Activated CD4-positive, alpha-beta T cell treated with anti-CD3 and anti-CD28 coated beads, Interleukin-2, Interleukin-6, amounts not matched to agents 100 ng/mL and 50 ng/mL, durations not matched to agents 16 hours and 8 hours (primary cell): ENCODE measurements at regions not wholly inside any gene's neighbourhood (a gene's known extent, or its start where the extent isn't known, plus 50 kb on each side); places are given as distances from the start of the nearest gene placed in this dataset.
A peak's percentile ranks its signal among the peaks of the same experiment; 100 is the strongest.

Source experiments
- DNase-seq: peaks from one replicate; pipeline ENCODE4 v3.0.0-alpha.2; 2020

DNA sequence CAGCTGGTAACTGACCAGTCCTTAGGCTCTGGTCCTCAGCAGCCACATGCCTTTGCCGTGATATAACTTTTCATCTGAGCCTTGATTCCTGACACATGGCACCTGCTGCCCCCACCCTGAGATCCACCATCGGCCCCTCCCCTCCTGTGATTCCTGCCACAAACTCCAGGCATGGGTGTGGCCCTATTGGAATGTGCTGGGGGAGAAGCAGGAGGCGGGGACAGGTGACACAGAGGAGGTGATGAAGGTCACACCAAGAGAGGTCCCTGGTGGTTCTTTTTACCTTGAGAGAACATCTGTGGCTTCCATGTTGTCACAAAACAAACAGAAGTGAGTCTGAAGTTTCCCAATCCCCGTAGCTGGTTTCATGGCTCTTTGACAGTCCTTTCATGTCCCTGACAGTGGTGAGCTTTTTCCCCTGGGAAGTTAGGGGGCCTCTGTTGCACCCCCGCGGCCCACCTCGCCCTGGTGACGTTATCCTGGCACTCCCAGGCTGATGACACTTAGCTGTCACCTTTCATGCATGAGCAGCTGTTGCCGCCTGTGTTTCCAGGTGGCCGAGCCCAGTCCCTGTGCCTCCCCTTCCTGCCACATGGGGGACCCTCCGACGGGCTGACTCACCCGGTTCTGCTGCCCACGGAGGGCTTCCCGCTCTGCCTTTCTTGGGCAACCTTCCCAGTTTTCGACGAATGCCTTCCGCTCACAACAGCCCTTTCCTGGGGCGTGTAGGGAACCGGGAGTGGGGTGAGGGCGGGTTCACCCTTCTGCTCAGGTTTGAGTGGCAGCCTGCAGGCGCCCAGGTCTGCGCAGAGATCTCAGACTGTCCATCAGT, 66.3 kb upstream of the GLI2 start:
- DNase-seq, result no peak

- DNase-seq, result no peak
Observed at GRCh38 chr2:120669971-120670370, 65.7 kb upstream of the GLI2 start.

DNA sequence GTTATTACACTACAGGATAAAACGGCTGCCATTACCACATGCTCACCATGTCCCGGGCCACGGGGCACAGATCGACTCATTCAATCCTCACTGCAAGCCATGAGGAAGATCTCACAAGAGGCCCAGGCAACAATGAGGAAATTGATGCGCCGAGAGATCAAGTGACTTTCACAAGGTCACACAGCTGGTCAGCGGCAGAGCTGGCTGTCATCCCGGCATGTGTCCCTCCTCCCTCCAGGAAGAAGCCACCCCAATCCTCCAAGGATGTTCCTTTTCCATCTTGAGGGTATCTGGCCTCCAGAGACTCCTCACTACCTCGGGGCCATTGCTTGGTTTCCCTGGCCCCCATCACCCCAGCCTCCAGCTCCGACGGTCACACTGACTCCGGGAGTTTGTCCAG, 65.3 kb upstream of the GLI2 start:
- no peak for DNase-seq

GRCh38 chr2:120670771-120671480, 64.7 kb upstream of the GLI2 start:
- DNase-seq, result no peak

GRCh38 chr2:120672526-120673204, 63.0 kb upstream of the GLI2 start:
- no peak for DNase-seq

GRCh38 chr2:120673205-120673550, 62.5 kb upstream of the GLI2 start:
- no peak for DNase-seq

- DNase-seq, result no peak
Observed at GRCh38 chr2:120673571-120674061, 62.1 kb upstream of the GLI2 start.

DNA sequence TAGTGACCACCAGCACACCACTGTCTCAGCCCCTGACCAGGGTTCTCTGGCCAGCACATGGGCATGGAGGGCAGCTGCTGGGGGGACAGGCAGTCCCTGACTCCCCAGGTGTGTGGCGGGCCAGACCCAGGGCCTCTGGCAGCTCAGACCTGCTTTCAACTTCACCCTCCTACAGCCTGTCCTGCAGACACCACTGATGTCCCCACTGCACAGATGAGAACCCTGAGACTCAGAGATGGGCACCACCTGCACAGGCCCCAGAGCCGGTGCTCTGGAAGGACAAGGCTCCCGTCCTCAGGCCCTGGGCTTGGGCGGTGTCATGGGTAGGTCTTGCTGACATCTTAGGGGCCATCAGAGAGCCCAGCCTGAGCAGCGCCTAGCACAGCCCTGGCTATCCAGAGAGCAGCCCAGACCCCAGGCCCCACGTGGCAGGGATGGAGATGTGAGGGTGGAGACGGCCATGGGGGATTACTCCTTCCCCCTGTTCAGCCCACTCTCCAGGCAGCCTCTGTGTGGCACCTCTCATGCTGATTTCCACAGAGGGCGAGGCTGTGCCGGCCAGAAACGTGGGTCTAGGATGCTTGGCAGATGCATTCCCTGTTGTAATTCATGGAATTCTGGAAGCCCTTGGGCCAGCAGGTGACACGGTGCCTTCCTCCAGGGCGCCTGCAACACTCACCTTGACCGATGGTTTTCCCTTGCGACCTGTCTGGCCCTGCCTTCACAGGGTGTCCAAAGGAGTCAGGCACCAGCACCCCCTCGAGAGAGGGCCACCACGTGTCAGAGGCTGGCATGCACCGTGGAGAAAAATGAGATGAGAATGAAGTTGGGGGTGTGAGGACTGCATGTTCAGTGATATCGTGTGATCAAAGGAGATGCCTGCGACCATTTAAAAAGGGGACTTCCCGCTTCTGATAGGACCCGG, 61.2 kb upstream of the GLI2 start:
- DNase-seq, result no peak

DNA sequence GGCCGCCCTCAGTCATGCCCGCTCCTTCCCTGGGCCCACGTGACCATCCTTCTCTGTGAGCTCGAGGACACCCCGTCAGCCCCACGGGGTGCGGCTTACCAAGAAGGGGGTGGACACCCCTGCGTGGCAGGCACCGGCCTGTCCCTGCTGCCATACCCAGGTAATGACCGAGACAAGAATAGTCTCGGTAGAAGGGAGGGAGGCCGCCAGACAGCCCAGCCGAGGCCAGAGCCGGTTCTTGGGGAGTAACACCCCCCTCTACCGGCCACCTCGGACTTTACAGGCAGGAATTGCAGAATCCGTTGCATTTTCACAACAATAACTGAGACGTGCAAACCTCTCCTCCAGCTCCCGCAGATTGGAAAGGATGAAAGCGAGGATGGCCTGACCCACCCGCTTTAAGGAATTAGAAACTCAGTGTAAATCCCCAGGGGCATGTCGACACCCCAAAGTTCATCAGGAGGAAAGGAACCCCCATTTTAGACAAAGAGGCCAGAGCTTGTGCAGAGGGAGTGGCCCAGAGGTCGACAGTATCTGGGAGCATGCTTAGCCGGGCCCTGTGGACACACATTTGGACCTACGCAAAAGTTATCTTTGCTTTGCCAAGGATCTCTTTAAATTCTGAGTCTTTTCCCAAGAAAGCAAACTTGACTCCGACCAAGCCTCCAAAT, 60.1 kb upstream of the GLI2 start:
- DNase-seq, result peak; percentile 53

- no peak for DNase-seq
Observed at GRCh38 chr2:120677221-120677620, 58.4 kb upstream of the GLI2 start.

GRCh38 chr2:120677696-120678247, 57.9 kb upstream of the GLI2 start:
- no peak for DNase-seq

DNA sequence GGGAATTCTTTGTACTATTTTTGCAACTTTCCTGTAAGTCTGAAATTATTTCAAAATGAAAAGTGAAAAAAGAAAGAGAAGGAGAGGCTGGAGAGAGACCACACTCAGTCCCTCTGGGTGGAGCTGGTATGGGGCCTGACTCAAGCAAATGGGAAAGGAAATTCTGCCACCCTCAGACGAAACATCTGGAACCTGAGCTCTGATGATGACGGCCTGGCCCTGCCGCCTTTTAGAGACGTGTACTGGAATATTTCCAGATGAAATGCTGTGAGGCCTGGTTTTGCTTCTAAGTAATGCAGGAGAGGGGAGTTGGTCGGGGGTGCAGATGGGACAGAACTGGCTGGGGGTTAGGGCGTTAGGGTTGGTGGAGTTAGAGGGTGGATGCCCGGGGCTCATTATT, 57.4 kb upstream of the GLI2 start:
- DNase-seq, result no peak

GRCh38 chr2:120678926-120679325, 56.7 kb upstream of the GLI2 start:
- DNase-seq, result no peak

- no peak for DNase-seq
Observed at GRCh38 chr2:120679526-120679925, 56.1 kb upstream of the GLI2 start.

DNA sequence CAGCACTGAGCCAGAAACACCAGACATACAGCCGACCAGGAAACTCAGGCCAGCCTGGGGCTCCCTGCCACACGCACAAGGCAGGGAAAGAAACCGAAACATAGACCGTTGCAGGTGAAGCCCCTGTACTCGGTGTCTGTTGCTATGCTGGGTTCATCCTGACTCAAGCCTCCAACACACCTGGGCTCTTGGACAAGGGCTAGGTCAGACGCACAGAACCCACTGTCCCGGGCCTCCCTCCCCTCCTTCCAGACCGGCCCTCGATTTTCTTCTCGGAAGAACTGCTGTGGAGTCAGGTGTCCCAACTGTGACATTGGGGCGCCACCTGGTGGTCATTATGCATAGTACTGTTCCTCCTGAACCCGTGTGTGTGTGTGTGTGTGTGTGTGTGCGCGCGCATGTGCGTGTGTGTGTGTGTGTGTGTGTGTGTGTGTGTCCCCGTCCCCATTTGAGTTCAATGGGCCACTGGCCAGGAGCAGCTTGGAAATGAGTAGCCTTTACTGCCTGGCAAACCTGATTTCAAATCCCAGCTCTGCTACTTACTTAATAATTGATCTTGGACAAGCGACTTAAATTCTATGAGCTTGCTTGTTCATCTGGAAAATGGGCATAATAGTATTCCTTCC, 55.4 kb upstream of the GLI2 start:
- peak; percentile 80 for DNase-seq

DNA sequence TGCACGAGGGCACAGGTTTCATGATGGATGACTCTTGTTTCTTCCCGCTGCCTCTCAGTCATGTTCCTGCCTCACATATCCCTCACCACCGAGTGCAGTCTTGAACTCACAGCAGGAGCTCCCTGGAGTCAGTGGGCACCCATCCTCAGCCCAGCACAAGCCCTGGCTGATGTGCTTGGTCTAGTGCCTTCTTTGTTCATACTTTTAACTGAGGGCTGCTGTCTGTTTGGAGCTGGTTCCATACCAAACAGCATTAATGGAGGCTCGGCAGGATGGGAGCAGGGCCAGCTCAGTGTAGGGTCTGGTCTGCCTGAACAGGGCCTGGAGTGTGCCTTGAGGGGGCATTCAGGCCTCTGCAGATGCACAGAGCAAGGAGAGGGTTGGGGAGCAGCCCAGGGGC, 54.5 kb upstream of the GLI2 start:
- no peak for DNase-seq

- DNase-seq, result no peak
Observed at GRCh38 chr2:120681696-120682288, 53.9 kb upstream of the GLI2 start.

DNA sequence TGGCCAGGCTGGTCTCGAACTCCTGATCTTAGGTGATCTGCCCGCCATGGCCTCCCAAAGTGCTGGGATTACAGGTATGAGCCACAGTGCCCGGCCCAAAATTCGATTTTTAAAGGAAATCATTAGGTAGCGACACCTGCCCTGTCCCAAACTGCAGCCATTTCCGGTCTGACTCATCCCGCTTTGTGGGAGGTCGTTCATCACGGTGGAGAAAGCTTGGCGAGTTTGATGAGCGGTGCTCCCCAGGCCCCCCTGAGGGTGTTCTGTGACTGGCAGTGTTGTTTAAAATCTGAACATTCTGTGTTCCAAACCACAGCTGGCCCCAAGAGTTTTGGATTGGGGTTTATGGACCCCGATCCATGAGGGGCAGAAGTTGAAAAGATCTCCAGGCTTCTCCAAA, 53.0 kb upstream of the GLI2 start:
- DNase-seq, result no peak

DNA sequence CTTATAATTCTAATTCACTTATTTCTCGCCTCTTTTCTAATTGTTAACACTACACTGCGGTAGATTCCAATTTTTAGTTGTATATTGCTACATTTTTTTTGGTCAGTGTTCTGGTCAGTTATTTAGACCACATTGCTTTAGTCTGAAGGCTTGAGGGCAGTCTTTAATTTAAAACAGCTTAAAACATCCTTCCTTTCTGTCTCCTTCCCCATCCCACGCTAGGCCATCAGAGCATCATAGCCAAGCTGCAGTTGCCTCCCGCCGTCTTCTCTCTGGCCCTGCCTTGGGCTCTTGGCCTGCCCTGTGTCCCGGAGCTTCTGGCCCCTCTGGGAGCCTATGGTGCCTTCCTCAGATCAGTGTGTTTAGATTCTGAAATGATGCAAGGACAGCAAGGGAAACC, 52.6 kb upstream of the GLI2 start:
- no peak for DNase-seq

DNA sequence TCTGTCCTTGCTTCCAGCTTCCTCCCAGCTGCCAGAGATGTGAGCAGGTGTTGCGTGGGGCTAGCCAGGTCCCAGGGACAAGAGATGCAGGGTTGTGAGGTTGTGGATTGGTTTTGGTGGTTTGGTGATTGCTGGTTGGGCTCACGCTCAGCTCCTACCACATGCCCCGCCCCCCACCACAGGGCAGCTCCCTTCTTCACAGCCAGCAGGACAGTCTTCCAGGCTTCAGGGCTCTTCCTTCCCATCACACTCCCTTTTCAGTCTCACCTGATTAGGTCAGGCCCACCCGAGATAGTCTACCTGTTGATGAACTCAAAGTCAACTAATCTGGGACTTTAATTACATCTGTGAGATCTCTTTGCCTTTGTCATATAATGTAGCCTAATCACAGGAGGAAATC, 52.0 kb upstream of the GLI2 start:
- no peak for DNase-seq
